VCaP (cell line): ENCODE measurements at regions not wholly inside any gene's neighbourhood (a gene's known extent, or its start where the extent isn't known, plus 50 kb on each side); places are given as distances from the start of the nearest gene placed in this dataset.

Source experiments
- H3K27ac ChIP-seq: fragments of 450-650 bp; 2 replicates; pipeline ENCODE4 v1.5.1; 2017
- CTCF ChIP-seq: fragments of 450-650 bp; conservative IDR thresholded peaks from 2 replicates; pipeline ENCODE4 v1.5.1; 2017; ENCODE audit warnings: mild to moderate bottlenecking, moderate library complexity

DNA sequence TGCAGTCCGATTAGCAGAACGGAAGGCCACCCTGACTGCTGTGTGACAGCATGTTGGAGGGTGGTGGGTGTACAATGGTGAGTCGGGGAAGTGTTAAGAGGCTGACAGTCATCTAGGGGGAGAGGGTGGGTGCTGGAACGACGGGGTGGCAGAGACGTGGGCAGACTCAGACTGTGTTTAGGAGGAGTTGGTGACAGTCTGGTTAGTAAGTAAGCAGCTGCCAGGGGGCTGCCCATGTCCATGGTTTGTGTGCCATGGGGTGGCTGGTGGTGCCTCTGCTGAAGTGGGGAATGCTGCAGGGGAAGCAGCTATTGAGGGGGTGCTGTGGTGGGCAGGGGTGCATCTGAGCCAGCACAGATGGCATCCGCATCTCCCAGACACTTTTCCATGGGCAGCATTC, 51.3 kb upstream of the BOD1 start:
- TF ChIP-seq CTCF = no peak
- no peak overlapping the region for H3K27ac ChIP-seq

GRCh38 chr5:173668245-173668800, 51.9 kb upstream of the BOD1 start:
- H3K27ac ChIP-seq = no peak overlapping the region
- TF ChIP-seq CTCF = no peak

DNA sequence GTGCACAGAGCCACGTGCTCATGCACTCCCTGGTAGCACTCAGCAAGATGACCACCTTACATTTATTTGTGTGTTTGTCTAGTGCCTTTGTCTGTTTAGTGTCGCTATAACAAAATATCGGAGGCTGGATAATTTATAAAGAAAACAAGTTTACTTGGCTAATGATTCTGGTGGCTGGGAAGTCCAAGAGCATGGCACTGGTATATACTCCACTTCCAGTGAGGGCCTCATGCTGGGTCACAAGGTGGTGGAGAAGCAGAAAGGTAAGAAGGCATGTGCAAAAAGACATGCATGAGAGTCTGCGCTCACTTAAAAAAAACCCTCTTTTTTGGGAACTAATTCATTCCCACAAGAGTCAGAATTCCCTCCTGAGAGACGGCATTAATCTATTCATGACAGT, 52.5 kb upstream of the BOD1 start:
- peak overlapping the region; percentile 52; the same call in 1 of the 2 replicates for H3K27ac ChIP-seq
- TF ChIP-seq CTCF = no peak

DNA sequence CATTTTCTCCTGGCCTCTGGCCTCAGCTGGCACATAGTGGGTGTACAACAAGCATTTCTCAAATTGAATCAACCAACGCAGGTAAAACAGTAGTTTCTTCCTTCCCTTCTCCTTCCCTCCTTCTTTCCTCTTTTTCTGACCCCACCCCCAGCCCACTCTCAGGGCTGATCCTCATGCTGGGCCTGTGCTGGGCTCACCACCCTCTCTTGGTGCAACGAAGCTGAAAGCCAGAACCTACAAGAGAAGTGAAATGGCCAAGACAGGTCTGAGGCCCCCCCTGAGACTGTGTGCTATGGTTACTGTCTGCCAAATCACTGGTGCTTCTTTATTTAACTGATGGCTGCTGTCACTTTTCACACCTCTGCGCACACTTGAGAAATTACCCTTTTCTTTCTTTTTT, 53.0 kb upstream of the BOD1 start:
- TF ChIP-seq CTCF = no peak
- peak overlapping the region; percentile 52 for H3K27ac ChIP-seq

- no peak for TF ChIP-seq CTCF
- peak overlapping the region; percentile 52 for H3K27ac ChIP-seq
Measured at GRCh38 chr5:173670130-173670651, 53.7 kb upstream of the BOD1 start.

GRCh38 chr5:173670791-173671120, 54.3 kb upstream of the BOD1 start:
- peak overlapping the region; percentile 52 for H3K27ac ChIP-seq
- no peak for TF ChIP-seq CTCF

DNA sequence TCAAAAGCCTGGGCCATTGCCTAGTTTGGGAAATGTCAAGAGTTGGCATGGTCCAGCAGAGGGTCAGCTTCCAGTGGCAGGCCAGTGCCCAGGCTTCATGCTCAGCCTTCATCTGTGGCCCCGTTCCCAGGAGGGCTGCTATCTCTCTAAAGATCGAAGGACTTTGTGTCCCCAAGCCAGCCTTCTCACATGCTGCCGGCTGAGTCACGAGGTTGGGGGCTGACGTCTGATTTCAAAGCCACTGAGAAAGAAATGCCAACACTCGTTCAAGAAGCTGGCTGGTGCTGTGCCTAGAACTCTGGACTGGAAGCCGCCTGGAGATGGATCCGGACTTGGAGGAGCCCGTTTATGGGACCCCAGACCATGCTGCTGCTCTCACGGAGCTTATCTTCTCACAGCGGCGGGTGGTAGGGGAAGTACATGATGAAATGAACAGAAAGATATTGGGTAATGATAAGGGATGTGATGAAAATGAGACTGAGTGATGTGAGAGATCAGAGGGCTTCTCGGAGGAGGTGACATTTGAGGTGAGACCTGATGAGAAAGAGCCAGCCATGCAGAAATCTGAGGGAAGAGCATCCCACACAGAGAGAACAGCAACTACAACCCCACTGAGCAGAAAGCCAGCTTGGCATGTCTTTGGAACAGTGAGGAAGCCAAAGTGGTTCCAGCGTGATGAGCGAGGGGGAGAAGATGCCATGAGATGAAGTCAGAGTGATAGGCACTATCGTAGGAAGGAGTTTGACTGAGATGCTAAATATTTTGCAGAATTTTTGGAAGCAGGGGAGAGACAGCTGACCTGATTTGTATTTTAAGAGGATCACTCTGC, 54.9 kb upstream of the BOD1 start:
- TF ChIP-seq CTCF = no peak
- H3K27ac ChIP-seq = peak overlapping the region; percentile 52
